HL-60/S4 treated with retinoic acid at 250 ng/mL for 4 days and 3 days (cell line): ENCODE measurements at regions not wholly inside any gene's neighbourhood (a gene's known extent, or its start where the extent isn't known, plus 50 kb on each side); places are given as distances from the start of the nearest gene placed in this dataset.
"Not testable (repeated sequence)": the region's sequence is repeated elsewhere in the genome, so short reads cannot be mapped to it uniquely, and the experiment has no call there.

Source experiments
- in situ Hi-C: fragments of 300-500 bp; cut with MboI; formaldehyde crosslinking; loops from 2 replicates; pipeline ENCODE4 v1.7.0; 2022; ENCODE audit warnings: low sequenced_read_pairs

GRCh38 chr1:117702654-117703053, 96.8 kb downstream of the TENT5C start:
- in situ Hi-C loops: no loop called here

GRCh38 chr1:117707371-117707770, 101.5 kb downstream of the TENT5C start:
- in situ Hi-C loops: no loop called here

DNA sequence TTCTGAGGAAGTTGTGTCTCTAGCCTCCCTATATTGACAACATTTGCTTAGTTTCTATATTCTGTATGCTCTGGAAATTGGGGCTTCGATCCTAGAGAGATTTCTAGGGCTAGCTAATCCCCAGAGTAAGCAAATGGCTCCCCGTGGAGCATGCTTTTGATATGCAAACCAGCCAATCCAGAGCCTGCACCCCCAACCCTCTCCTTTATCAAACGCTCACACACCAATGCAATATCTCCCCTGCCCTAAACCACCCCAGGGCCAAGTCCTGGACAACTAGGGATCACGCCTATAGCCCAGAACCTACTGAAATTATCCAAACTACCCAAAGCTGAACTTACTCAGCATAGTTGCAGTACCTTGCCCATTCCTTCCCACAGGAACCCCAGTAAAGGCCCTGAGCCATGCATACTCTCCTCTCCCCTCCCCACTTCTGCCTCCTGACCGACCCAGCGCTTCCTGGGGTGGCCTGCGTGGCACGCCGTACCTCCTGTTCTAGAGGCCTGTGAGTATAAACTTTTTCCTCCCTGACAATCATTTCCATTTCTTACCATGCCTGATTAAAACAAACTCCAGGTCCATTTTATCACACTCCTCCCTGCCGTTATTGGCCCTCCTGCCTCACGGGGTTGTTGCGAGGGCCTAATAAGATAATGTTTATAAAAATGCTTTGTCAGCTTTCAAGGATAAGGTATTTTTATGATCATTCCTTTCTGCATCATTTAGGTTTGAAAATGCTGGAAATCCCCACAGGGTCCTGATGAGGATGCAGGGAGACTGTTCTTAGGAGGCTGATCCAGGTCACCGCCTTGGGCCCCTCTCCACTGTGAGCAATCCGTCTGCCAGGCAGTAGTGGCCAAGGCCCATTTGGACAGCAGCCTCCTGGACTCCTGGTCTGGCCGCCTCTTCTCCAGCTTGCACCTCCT, 102.7 kb downstream of the TENT5C start:
- in situ Hi-C loops: no loop called here

DNA sequence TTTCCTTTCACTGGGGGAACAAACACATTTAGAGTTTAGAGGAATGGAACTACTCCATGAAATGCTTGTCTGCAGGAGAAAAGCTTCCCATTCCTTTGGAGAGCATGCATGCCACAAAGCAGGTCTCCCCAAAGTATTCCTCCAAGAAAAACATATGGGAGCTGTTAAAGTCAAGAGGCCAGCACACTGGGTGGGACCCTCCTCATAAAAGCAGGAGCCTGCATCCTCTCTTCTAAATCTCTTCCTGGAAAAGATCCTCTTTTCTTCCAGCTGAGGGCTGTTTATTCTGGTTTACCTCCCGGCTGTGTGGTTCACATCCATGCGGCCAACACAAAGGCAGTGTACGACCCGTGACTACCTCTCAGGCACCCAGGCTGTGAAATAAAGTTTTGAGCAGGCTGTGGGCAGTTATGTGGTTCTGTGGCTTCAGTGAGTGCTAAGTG, 103.4 kb downstream of the TENT5C start:
- in situ Hi-C loops: no loop called here

DNA sequence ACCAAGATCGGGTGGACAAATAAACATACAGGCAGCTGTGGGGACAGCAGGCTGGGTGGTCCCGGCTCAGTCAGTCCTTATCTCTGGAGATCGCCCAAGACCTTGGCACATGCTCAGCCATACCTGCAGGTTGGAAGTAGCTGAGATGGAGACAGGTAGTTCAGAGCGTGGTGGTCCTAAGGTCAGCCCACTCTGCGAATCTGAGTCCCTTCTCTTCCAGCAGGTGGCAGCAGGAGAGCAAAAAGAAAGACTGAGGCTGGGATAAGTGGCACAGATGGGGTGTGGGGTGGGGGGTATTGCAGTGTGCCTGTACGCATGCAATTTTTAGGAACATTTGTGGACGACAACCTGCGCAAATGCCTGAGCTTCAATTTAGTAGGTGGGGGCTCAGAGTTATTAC, 104.9 kb downstream of the TENT5C start:
- in situ Hi-C loops: no loop called here

DNA sequence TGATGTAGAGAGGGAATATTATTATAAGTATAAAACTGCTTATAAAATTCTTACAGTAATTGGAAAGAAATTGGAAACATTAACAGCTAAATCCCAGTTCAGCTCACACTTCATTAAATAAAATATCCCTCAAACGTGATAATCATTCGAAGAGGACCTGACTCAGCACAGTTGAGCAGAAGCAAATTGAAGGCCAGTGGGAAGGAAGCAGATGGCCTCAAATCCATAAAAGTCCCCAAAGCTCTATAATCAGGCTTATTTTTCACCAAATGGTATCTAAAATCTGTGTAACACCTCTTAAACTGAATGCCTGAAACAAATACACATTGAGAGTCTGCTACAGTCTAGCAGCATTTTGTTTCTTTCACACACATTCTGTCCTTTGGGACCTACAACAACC, 106.8 kb downstream of the TENT5C start:
- in situ Hi-C loops: no loop called here

GRCh38 chr1:117714546-117714945, 108.7 kb downstream of the TENT5C start:
- in situ Hi-C loops: no loop called here

DNA sequence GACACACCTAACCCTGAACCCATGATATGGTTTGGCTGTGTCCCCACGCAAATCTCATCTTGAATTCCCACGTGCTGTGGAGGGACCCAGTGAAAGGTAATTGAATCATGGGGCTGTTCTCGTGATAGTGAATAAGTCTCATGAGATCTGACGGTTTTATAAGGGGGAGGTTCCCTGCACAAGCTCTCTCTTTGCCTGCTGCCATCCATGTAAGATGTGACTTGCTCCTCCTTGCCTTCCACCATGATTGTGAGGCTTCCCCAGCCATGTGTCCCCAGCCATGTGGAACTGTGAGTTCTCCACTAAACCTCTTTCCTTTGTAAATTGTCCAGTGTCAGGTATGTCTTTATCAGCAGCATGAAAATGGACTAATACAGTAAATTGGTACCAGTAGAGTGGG, 110.2 kb downstream of the TENT5C start:
- in situ Hi-C loops: not testable (repeated sequence)

DNA sequence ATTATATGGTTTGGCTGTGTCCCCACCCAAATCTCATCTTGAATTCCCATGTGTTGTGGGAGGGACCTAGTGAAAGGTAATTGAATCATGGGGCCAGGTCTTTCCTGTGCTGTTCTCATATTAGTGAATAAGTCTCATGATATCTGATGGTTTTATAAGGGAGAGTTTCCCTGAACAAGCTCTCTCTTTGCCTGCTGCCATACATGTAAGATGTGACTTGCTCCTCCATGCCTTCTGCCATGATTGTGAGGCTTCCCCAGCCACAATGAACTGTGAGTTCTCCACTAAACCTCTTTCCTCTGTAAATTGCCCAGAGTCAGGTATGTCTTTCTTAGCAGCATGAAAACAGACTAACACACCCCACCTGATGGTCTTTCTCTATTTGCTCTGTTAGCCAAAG, 112.1 kb downstream of the TENT5C start:
- in situ Hi-C loops: not testable (repeated sequence)

DNA sequence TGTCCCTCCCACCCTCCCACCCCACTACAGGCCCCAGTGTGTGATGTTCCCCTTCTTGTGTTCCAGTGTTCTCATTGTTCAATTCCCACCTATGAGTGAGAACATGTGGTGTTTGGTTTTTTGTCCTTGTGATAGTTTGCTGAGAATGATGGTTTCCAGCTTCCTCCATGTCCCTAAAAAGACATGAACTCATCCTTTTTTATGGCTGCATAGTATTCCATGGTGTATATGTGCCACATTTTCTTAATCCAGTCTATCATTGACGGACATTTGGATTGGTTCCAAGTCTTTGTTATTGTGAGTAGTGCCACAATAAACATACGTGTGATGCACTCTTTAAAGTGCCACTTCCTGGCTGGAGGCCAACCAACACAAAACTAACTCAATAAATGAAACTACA, 112.7 kb downstream of the TENT5C start:
- in situ Hi-C loops: not testable (repeated sequence)

DNA sequence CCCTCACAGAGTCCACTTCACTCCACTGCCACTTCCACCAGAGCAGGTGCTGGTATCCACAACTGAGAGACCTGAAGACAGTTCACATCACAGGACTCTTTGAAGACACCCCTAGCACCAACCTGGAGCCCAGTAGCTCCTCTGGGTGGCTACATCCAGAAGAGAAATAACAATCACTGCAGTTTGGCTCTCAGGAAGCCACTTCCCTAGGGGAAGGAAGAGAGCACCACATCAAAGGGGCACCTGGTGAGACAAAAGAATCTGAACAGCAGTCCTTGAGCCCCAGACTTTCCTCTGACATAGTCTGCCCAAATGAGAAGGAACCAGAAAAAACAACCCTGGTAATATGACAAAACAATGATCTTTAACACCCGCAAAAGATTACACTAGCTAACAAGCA, 113.2 kb downstream of the TENT5C start:
- in situ Hi-C loops: no loop called here

GRCh38 chr1:117732065-117732797, 126.4 kb downstream of the TENT5C start:
- in situ Hi-C loops: no loop called here

- in situ Hi-C loops: no loop called here
Measured at GRCh38 chr1:117732956-117733355, 127.1 kb downstream of the TENT5C start.

DNA sequence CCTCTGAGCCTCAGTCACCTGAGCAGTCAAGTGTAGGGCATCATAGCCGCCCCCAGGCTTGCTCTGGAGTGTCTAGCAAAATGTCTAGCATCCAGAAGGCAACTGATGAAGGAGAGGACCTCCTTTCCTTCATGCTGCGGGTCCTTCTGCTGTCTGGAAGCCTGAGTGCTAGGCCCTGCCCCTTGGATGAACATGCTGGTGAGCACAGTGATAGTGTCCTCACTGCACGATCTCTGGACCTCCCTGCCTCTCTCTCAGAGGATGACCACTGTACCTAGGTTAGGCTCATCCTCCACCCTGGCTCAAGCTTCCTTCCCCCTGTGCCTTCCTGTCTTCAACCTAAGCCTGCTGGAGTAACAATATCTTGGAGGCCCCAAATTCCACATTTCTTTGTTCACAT, 128.6 kb downstream of the TENT5C start:
- in situ Hi-C loops: no loop called here

GRCh38 chr1:117735045-117735992, 129.5 kb downstream of the TENT5C start:
- in situ Hi-C loops: no loop called here

DNA sequence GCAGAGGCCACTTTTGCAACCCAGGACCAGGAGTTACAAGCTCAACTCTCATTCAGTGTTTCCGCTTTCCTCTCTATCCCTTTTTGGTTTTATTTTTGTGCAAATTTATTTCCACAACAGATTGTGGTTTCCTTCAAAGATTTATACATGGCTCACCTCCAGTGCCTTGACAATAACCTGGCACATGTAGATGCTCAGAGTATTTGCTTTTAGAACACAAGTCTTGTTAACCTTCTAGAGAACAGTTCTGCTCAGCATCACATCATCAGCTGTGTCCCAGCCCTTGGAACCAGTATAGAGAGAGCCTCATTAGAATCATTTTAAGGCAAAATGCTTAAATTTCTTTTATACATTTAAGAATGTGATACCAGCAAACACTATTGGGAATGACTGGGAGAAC, 133.7 kb downstream of the TENT5C start:
- in situ Hi-C loops: no loop called here

GRCh38 chr1:117740496-117740895, 134.6 kb downstream of the TENT5C start:
- in situ Hi-C loops: no loop called here

DNA sequence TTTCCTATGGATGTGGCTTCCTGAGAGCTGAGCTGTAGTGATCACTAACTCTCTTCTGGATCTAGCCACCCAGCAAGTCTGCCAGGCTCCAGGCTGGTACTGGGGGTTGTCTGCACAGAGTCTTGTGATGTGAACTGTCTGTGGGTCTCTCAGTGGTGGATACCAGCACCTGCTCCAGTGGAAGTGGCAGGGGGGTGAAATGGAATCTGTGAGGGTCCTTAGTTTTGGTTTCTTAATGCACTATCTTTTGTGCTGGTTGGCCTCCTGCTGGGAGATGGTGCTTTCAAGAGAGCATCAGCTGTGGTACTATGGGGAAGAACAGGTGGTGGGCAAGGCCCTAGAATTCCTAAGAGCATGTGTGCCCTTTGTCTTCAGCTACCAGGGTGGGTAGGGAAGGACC, 140.7 kb downstream of the TENT5C start:
- in situ Hi-C loops: not testable (repeated sequence)

DNA sequence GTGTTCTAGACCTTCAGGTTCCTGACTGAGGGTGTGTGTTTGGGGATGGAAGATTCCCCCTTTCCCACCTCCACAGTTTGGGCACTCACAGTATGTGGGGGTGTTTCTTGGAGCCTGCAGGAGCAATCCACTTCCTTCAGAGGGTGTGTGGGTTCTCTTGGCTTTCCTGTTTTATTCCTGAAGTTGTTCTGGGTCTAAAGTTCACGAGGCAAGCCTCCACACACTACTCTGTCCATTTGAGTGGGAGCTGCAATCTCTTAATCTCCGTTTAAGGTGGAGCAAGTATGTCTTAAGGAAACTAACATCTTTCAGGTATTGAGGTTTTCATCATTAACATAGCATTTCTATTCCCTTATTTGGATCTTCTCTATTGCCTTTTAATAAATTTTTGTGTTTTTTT, 141.8 kb downstream of the TENT5C start:
- in situ Hi-C loops: no loop called here

DNA sequence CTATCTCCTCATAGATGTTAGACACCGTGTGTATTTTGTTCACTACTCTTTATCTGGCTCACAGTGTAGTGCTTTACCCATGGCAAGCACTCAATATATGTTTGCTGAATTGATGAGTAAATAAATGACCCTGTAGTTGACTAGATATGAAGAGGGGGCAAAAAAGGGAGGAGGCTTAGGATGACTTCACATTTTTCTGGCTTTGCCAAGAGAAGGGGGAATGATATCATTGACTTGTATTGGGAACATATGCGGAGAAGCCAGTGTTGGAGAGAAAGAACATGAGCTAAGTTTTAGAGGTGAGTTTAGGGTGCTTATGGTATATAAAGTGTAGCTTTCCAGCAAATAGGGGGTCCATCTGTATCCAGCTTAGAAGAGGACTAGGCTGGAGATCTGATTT, 145.5 kb downstream of the TENT5C start:
- in situ Hi-C loops: loop anchor here (10.0 kb wide), 1 partner anchor 227 kb away; no protein-coding TSS in a partner anchor

DNA sequence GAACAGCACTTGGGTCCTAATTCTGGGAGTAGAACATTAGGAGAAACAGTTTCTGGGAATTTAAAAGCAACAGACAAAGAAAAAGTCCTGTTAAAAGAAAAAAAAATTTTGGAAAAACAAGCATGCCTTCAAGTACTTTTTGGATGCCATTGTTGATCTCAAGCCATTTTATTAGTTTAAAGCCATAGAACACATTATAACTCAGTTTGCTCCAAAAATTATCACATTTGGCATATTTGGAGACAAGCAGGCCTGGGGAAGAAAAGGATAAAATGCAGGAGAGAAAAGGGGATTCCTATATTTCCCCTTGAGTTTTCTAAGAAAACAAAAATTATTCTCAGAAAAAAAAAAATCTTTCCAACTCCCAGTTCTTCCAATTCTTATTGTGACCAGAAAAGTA, 146.8 kb downstream of the TENT5C start:
- in situ Hi-C loops: loop anchor here (10.0 kb wide), 1 partner anchor 228 kb away; no protein-coding TSS in a partner anchor
